ENCODE measurements at regions not wholly inside any gene's neighbourhood (a gene's known extent, or its start where the extent isn't known, plus 50 kb on each side); places are given as distances from the start of the nearest gene placed in this dataset.

DNA sequence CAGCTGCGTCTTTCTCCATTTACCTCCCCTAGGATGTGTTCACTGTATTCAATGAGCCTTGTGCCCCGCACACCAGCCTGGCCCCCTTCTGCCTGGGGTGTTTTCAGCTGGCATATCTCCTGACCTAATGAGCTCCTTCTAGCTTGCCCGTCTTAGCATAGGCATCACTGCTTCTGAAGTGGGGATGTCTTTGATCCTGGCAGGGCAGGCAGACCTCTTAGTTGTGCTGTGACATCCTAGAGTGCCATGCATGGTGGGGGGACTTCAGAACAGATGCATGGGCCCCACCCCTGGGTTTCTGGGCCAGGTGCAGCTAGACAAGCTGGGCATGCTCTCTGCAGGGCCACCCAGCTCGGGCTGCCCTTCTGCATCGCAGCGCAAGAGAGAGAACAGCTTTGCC, 172.7 kb downstream of the GADD45G start:
- Mint-ChIP-seq H3K4me3 (no peak overlapping the region), H3K27ac (no peak overlapping the region), H3K27me3 (ENCODE audit: low read depth in 3 of 3) (peaks cover 7 to 20% (median 15%) of the 10 kb centered on the region in 3 donors), H3K36me3 (no peaks in the 10 kb centered on the region), H3K9me3 (peaks cover 0 to 2% (median 0%) of the 10 kb centered on the region in 7 donors), H3K4me1 (peaks cover 15% of the 10 kb centered on the region)
- peaks cover 12 to 15% of the 10 kb centered on the region in 2 donors for H3K4me1 ChIP-seq (ENCODE audit: control insufficient read depth in 1 of 2, insufficient read depth in 2 of 2, low read length in 2 of 2)
- H3K27me3 ChIP-seq (ENCODE audit: control insufficient read depth in 2 of 2, insufficient read depth in 2 of 2, low read length in 2 of 2): no peaks in the 10 kb centered on the region
- TF ChIP-seq, protein P1, sequence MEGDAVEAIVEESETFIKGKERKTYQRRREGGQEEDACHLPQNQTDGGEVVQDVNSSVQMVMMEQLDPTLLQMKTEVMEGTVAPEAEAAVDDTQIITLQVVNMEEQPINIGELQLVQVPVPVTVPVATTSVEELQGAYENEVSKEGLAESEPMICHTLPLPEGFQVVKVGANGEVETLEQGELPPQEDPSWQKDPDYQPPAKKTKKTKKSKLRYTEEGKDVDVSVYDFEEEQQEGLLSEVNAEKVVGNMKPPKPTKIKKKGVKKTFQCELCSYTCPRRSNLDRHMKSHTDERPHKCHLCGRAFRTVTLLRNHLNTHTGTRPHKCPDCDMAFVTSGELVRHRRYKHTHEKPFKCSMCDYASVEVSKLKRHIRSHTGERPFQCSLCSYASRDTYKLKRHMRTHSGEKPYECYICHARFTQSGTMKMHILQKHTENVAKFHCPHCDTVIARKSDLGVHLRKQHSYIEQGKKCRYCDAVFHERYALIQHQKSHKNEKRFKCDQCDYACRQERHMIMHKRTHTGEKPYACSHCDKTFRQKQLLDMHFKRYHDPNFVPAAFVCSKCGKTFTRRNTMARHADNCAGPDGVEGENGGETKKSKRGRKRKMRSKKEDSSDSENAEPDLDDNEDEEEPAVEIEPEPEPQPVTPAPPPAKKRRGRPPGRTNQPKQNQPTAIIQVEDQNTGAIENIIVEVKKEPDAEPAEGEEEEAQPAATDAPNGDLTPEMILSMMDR (IDR thresholded peaks at IDR 0.05): no peak
- no peak for DNase-seq
- H3K36me3 ChIP-seq (replicated peaks in 1 of 2; ENCODE audit: control insufficient read depth in 1 of 2, insufficient read depth in 2 of 2, low read length in 2 of 2): no peaks in the 10 kb centered on the region
- H3K9ac ChIP-seq (ENCODE audit: insufficient read depth, low read length, poor library complexity, severe bottlenecking): no peak overlapping the region
- H3K4me2 ChIP-seq (replicated peaks; ENCODE audit: extremely low read depth, low read length, poor library complexity, severe bottlenecking): no peak overlapping the region
- 78% methylated on average over 3 of the region's 6 CpGs for WGBS (ENCODE audit: insufficient coverage)
- no peaks in the 10 kb centered on the region for H4K20me1 ChIP-seq (ENCODE audit: insufficient read depth, low read length)
- no peak overlapping the region for H2AFZ ChIP-seq (ENCODE audit: insufficient read depth, low read depth, low read length, poor library complexity, severe bottlenecking)
- H3K4me3 ChIP-seq (replicated peaks in 1 of 3; ENCODE audit: low read depth in 2 of 3, low read length in 3 of 3): no peak overlapping the region
- no peak overlapping the region for H3K27ac ChIP-seq (ENCODE audit: low read depth in 1 of 2, low read length in 2 of 2)
- H3K9me3 ChIP-seq (replicated peaks in 1 of 2; ENCODE audit: control insufficient read depth in 1 of 2, insufficient read depth in 1 of 2, low read length in 2 of 2): no peaks in the 10 kb centered on the region
- intact Hi-C loops (cut with micrococcal nuclease): no loop called here
- H3K79me2 ChIP-seq (ENCODE audit: insufficient read depth, low read length): no peaks in the 10 kb centered on the region

DNA sequence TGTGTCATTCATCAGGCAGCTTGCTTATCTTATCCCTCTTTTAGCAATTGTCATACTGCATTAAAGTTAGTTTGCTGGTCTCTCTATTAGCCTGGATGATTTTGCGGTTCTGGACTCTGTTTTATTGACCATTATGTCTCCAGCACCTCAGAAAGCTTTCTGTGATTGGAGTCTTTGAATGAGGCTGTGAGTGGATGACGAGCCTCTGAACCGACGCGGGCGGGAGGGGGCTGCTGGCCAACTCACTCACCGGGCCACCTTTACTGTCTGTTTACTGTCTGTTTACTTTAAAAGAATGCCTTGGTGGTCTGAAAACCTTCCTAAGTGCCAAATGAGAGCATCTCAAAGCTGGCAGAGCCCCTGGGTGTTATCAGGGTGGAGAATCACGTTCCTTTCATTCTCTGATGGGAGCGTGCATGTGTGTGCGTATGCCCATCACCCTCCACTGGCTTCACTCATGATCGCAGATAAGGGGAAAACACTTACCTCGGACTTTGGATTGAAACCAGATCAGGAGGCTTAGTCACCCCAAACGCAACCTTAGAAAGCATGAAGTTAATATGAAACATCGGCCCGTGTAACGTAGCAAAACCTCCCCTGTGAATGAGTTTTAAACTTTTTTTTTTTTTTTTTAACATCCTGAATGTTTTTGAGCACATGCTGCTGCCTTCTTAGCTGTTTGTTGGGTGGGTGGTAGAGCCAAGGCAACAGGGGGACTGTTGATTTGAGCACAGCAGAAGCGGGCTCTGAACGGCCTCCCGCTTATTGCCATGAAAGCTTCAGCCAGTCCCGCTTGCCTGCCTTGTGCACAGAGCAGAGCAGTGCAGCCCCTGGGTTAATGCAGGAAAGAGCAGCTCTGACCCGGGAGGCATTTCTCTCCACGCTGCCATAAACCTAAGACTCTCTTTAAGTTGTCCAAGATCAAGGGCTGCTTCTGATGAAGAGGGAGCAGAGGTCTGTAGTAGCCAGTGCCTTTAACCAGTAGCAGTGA, 173.6 kb downstream of the GADD45G start:
- no peaks in the 10 kb centered on the region for H4K20me1 ChIP-seq (ENCODE audit: insufficient read depth, low read length)
- DNase-seq: no peak
- Mint-ChIP-seq H3K36me3 (no peaks in the 10 kb centered on the region), H3K9me3 (peaks cover 0 to 2% (median 0%) of the 10 kb centered on the region in 7 donors), H3K27me3 (ENCODE audit: low read depth in 3 of 3) (peaks cover 9 to 22% (median 17%) of the 10 kb centered on the region in 3 donors), H3K27ac (peak overlapping the region in 1 of 7 donors; percentile 12), H3K4me3 (no peak overlapping the region), H3K4me1 (peaks cover 16% of the 10 kb centered on the region)
- H3K4me3 ChIP-seq (replicated peaks in 1 of 3; ENCODE audit: low read depth in 2 of 3, low read length in 3 of 3): no peak overlapping the region
- H3K9me3 ChIP-seq (replicated peaks in 1 of 2; ENCODE audit: control insufficient read depth in 1 of 2, insufficient read depth in 1 of 2, low read length in 2 of 2): no peaks in the 10 kb centered on the region
- intact Hi-C loops (cut with micrococcal nuclease): no loop called here
- H3K79me2 ChIP-seq (ENCODE audit: insufficient read depth, low read length): no peaks in the 10 kb centered on the region
- 100% methylated on average over 4 of the region's 22 CpGs for WGBS (ENCODE audit: insufficient coverage)
- H3K4me2 ChIP-seq (replicated peaks; ENCODE audit: extremely low read depth, low read length, poor library complexity, severe bottlenecking): no peak overlapping the region
- no peak overlapping the region for H2AFZ ChIP-seq (ENCODE audit: insufficient read depth, low read depth, low read length, poor library complexity, severe bottlenecking)
- TF ChIP-seq, protein P1 (IDR thresholded peaks at IDR 0.05): no peak
- no peak overlapping the region for H3K27ac ChIP-seq (ENCODE audit: low read depth in 1 of 2, low read length in 2 of 2)
- no peaks in the 10 kb centered on the region for H3K36me3 ChIP-seq (replicated peaks in 1 of 2; ENCODE audit: control insufficient read depth in 1 of 2, insufficient read depth in 2 of 2, low read length in 2 of 2)
- no peak overlapping the region for H3K9ac ChIP-seq (ENCODE audit: insufficient read depth, low read length, poor library complexity, severe bottlenecking)
- H3K4me1 ChIP-seq (ENCODE audit: control insufficient read depth in 1 of 2, insufficient read depth in 2 of 2, low read length in 2 of 2): peaks cover 13 to 16% of the 10 kb centered on the region in 2 donors
- peaks cover 0 to 2% of the 10 kb centered on the region in 2 donors for H3K27me3 ChIP-seq (ENCODE audit: control insufficient read depth in 2 of 2, insufficient read depth in 2 of 2, low read length in 2 of 2)
